HG03565 (cell line): ENCODE measurements at regions not wholly inside any gene's neighbourhood (a gene's known extent, or its start where the extent isn't known, plus 50 kb on each side); places are given as distances from the start of the nearest gene placed in this dataset.
"Not testable (repeated sequence)": the region's sequence is repeated elsewhere in the genome, so short reads cannot be mapped to it uniquely, and the experiment has no call there.

Experiments
- ATAC-seq: cut with Tn5 transposase; IDR thresholded peaks from one replicate; pipeline ENCODE4 v1.9.1; 2021; ENCODE audit warnings: mild to moderate bottlenecking, moderate library complexity; ENCODE audit not compliant: unreplicated experiment

- no peak for ATAC-seq
These were observed 882.0 kb upstream of the INTU start for GRCh38 chr4:126750723-126751122.

GRCh38 chr4:126752126-126752525, 880.6 kb upstream of the INTU start:
- ATAC-seq = no peak

- ATAC-seq = no peak
These were observed 880.1 kb upstream of the INTU start for GRCh38 chr4:126752702-126753101.

GRCh38 chr4:126753592-126753991, 879.2 kb upstream of the INTU start:
- no peak for ATAC-seq

- ATAC-seq = no peak
These were observed 877.3 kb upstream of the INTU start for GRCh38 chr4:126755506-126755905.

- ATAC-seq = no peak
These were observed 876.5 kb upstream of the INTU start for GRCh38 chr4:126756050-126756829.

- no peak for ATAC-seq
These were observed 875.5 kb upstream of the INTU start for GRCh38 chr4:126757219-126757618.

- no peak for ATAC-seq
These were observed 874.3 kb upstream of the INTU start for GRCh38 chr4:126758493-126758892.

GRCh38 chr4:126761947-126762662, 870.7 kb upstream of the INTU start:
- ATAC-seq = no peak

- ATAC-seq = no peak
These were observed 870.0 kb upstream of the INTU start for GRCh38 chr4:126762663-126763247.

GRCh38 chr4:126766241-126766640, 866.5 kb upstream of the INTU start:
- ATAC-seq = no peak

- ATAC-seq = no peak
These were observed 864.4 kb upstream of the INTU start for GRCh38 chr4:126768338-126768737.

- not testable (repeated sequence) for ATAC-seq
These were observed 861.8 kb upstream of the INTU start for GRCh38 chr4:126770811-126771553.

GRCh38 chr4:126771618-126772017, 861.1 kb upstream of the INTU start:
- ATAC-seq = not testable (repeated sequence)

GRCh38 chr4:126772662-126773061, 860.1 kb upstream of the INTU start:
- ATAC-seq = no peak

- ATAC-seq = no peak
These were observed 857.2 kb upstream of the INTU start for GRCh38 chr4:126775485-126776106.

GRCh38 chr4:126776361-126776760, 856.4 kb upstream of the INTU start:
- no peak for ATAC-seq

- no peak for ATAC-seq
These were observed 855.1 kb upstream of the INTU start for GRCh38 chr4:126777649-126778048.

GRCh38 chr4:126778348-126778747, 854.4 kb upstream of the INTU start:
- ATAC-seq = no peak

- ATAC-seq = no peak
These were observed 853.8 kb upstream of the INTU start for GRCh38 chr4:126779001-126779400.
